GM18909 (cell line): ENCODE measurements at regions not wholly inside any gene's neighbourhood (a gene's known extent, or its start where the extent isn't known, plus 50 kb on each side); places are given as distances from the start of the nearest gene placed in this dataset.

Experiments
- ATAC-seq: cut with Tn5 transposase; IDR thresholded peaks from one replicate; pipeline ENCODE4 v1.9.1; 2021; ENCODE audit warnings: mild to moderate bottlenecking; ENCODE audit not compliant: unreplicated experiment, poor library complexity

- ATAC-seq: no peak
Observed at GRCh38 chr16:85494315-85494714, 118.8 kb upstream of the GSE1 start.

DNA sequence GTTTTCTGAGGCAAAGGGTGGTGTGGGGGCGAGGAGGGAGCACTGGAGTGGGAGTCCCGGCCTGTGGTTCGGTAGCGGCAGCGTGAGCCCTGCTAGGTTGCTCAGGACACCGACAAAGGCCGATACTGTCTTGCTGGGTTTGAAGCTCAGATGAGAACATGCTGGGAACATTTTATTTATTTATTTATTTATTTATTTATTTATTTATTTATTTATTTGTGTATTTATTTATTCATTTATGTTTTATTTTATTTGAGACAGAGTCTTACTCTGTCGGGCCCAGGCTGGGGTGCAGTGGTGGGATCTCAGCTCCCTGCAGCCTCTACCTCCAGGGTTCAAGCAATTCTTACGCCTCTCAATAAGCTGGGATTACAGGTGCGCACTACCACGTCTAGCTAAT is 117.9 kb upstream of the GSE1 start:
- no peak for ATAC-seq

DNA sequence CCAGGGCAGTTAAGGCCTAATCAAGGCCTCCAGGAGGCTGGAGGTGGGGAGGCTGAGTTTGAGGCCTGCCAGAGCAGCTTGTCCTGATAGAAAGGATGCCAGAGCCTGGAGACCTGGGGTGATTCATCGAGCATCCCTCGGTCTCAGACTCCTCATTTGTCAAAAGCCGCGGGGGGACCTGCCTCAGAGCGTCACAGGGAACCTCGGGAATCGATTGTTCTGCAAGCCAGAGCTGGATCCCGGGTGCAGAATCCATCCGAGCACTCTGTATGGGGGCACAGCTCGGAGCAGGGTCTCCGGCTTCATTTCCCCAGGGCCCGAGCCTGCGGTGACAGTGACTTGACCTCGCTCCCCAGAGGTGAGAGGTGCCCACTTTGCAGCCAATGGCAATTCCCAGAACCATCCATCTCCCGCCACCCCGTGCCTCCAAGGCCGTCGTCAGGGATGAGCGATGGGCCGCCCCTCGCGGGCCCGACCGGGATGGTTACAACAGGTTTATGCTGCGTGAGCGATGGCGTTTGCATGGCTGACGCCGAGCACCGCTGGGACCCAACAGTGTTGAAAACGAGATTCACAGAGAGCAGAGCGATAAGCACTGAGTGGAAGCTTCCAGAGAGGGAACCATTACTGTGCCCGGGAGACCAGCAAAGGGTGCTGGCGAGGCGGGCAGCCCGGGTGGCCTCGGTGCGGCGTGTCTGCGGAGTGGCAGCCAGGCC is 117.1 kb upstream of the GSE1 start:
- no peak for ATAC-seq

DNA sequence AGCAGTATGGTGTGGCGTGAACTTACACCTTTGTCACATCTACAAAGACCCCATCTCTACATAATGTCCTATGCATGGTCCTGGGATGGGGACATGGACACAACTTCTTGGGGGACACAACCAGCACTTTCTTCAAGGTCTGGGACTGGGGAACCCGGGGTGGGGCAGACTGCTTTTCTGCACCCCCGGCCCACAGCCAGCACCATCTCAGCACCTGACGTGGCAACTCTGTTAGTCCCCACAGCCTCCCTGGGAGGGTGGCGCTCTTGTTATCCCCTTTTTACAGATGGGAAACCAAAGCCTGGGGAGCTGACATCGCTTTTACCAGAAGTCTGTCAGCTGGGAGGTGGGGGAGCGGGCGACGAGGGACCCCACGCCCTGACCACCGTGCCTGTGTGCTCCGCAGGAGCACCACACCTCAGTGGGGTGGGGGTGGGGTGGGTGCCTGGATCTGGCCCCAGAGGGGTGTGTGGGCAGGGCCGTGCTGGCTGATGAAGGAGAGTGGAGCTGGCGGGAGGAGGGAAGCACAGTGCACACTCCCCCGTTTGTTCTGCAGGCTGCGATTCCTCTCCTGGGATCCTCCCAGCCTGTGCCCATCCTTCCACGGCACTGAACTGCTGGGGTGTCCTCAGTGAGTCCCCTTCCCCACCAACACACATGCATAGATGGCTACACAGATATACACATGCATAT is 115.4 kb upstream of the GSE1 start:
- no peak for ATAC-seq

- peak; percentile 87 for ATAC-seq
Observed at GRCh38 chr16:85498607-85499006, 114.5 kb upstream of the GSE1 start.

DNA sequence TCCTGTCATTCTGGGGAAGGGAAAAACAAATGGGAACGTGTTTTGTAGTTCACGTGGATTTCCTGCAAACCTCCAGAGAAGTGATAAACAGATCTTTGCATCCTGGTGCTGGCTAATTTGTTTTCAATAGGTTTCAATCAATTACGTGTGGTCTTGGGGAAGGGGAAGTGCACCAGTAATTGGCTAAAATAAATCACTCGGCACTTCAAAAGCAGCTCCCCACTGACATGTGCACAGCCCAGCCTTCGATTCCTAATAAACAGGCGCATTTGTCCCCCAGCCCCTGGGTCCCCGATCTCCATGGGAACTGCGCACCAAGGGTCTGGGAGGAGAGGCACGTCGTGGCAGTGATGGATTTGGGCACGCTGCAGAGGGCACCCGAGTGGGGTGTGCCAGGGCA is 112.9 kb upstream of the GSE1 start:
- ATAC-seq: no peak

- ATAC-seq: no peak
Observed at GRCh38 chr16:85501900-85502299, 111.2 kb upstream of the GSE1 start.

GRCh38 chr16:85502357-85502756 is 110.8 kb upstream of the GSE1 start:
- ATAC-seq: no peak

- ATAC-seq: no peak
Observed at GRCh38 chr16:85503679-85504231, 109.4 kb upstream of the GSE1 start.

GRCh38 chr16:85504242-85504641 is 108.9 kb upstream of the GSE1 start:
- ATAC-seq: no peak

DNA sequence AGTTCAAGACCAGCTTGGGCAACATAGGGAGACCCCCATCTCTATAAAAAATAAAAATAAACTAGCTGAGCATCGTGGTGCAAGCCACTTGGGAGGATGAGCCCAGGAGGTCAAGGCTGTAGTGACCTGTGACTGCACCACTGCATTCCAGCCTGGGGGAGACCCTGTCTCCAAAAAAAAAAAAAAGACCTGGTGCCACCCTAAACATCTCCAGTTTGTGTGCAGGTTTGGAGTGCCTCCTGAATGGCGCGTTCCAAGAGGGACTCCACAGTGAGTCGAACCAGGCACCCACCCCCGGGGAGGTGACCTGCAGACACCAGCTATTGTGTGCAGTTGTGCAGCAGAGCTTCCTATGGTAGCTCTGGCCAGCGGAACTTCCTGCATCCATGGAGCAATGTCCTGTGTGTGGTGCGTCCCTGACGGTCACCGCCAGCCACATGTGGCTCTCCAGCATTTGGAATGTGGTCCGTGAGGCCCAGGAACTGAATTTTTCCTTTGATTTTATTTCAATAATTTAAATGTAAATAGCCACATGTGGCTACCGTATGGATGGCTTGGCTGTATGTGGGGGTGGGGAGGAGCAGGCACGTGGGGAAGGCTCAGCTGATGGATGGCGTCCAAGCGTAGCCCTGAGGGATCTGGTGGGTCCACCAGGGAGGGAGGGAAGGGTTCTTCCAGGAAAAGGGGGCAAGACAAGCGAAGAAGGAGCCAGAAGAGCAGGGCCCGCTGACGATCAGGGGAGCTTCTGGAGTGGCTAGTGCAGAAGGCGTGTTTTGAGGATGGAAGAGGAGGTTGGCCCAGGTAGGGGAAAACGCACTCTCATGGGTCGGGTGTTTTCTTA is 107.1 kb upstream of the GSE1 start:
- ATAC-seq: no peak

DNA sequence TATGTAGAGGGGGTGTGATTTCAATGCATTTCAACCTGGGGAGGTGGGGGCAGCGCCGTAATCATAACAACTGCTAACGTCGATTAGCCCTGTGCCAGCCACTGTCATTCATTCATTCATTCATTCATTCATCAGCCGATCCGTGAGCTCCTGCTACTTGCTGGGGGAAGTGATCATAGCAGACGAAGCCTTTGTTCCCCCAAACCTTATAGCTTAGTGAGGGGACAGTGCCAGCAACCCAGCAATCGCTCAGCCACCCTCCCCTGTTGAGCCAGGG is 106.5 kb upstream of the GSE1 start:
- no peak for ATAC-seq

DNA sequence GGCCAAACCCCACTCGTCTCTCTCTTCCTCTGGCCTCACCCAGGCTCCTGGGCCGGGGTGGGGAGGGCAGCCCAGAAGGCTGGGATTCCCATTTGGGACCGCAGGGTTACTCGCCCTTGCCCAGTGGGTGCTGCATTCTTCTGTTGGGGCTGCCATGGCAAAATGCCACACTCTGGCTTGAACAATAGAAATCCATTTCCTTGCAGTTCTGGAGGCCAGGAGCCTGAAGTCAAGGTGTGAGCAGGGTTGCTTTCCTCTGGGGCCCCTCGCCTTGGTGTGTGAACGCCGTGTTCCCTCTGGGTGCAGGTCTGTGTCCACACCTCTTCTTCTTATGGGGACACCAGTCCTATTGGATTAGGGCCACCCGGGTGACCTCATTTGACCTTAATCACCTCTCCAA is 105.8 kb upstream of the GSE1 start:
- no peak for ATAC-seq

DNA sequence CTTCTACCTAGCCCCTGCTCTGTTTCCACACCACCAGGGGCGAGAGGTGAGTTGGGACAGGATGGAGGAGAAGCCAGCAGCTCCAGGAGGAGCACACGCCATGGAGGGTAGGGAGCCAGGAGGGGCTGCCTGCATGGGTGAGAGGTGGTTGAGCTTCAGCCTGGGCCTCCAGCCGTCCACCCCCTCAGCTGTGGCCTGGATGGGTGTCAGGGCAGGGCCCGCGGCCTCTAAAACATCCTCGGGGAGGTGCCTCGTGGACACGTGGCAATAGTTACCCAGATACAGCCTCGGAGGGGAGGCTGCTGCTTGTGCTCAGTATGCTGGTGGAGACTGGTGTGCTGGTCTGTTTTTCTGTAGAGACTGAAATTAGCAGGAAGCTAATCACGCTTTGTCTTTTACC is 104.7 kb upstream of the GSE1 start:
- ATAC-seq: no peak

DNA sequence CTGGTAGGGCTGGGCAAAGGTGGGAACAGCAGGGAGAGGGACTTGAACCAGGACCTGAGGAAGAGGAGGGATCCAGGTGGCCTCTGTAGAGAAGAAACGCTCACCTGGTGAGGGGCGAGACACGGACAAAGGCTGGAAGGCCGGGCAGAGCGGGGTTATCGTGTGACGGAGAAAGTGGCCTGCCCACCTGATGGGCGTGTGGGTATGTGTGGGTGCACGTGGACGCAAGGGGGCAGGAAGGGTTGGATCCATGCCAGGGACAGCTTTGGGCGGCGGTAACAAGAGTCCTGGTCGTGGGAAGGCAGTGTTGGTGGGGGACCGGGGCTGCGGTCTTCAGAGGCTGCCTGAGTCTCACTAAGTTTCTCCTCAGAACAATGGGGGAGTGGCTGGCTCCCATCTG is 104.1 kb upstream of the GSE1 start:
- ATAC-seq: no peak

- no peak for ATAC-seq
Observed at GRCh38 chr16:85510041-85510659, 103.0 kb upstream of the GSE1 start.

DNA sequence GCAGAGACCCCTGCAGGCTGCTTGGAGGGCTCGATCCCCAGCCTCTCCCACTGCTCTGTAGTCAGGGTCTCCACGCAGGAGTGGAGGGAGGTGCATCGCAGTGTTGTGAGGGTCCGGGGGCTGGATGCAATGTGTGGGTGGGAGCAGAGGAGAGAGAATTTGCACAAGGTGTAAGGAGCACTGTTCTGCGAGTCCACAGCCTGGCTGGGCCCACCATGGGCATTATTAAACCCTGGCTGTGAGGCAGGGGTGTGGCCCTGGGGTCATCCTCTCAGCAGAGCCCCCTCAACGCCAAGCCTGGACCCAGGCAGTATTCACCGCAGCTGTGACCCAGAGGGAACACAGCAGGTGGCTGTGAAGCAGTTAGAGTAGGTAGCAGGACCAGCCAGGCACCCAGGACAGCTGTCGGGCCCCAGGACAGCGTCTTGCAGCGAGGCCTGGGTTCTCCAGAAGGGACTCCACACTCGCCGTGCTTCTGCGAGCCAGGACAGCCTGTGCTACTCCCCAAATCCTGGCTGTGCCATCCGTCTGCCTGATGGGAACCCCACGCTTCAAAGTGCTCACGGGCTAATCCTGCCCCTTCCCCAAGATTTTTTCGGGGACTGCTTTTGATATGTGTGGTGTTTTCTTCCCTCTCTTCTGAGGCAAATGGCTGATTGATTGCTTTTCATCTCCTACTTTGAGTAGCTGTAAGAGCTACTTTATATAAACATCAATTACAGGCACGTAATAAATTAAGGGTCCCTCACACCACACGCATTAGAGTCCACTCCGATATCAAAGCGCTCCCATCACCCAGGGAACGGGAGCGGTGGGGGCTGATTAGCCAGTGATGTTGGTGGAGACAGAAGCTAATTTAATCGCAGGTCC is 100.9 kb upstream of the GSE1 start:
- no peak for ATAC-seq

DNA sequence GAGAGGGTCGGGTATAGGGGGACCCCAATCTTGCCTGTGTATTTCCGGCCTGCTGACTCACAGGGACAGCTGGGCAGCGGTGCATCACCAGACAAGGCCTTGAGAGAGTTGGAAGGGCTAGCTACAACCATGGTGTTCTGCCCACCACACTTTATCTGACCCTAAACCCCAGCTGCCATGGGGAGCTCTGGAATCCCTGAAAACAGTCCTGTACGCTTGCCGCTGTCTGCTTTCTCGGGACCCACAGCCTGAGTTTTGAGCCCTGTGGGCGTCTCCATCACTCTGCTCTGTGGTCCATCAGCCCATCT is 100.4 kb upstream of the GSE1 start:
- ATAC-seq: no peak

DNA sequence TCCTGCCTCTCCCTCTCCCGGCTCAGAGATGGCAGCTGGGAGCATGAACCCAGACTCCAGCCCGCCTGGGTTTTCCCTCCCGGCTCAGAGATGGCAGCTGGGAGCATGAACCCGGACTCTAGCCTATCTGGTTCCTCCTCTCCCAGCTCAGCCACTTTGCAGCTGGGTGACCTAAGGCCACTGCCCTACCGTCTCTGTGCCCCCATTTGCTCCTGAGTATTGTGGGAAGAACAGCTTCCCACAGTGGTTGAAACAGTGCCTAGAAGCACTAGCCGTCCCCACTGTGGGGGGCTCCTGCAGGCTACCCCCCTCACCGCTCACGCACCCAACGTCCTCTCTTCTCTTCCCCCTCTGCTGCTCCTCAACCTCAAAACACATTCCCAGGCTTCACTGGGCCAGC is 99.9 kb upstream of the GSE1 start:
- no peak for ATAC-seq

DNA sequence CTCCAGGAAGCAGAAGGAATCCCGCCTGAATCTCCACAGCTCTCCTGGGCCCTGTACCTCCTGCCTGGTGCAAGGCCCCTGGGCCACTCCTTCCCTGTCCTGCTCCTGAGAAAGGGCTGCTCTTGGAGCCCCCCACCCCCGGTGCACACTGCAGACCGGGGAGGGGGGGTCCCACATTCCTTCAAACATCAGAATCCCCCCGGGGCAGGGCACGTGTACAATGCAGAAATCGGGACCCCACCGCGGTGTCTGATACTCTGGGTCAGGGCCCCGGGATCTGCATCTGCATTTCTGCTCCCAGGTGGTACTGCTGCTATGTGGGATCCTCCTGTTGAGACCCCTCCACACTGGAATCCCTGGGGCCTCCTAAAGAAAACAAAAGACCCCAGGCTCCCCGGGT is 99.5 kb upstream of the GSE1 start:
- ATAC-seq: no peak
